HG02571 (cell line): ENCODE measurements at regions not wholly inside any gene's neighbourhood (a gene's known extent, or its start where the extent isn't known, plus 50 kb on each side); places are given as distances from the start of the nearest gene placed in this dataset.

ENCODE experiments used
- ATAC-seq: cut with Tn5 transposase; IDR thresholded peaks from one replicate; pipeline ENCODE4 v1.9.1; 2021; ENCODE audit warnings: mild to moderate bottlenecking, moderate library complexity; ENCODE audit not compliant: unreplicated experiment

GRCh38 chrX:124820738-124821137 lies 474.4 kb downstream of the SH2D1A start:
- ATAC-seq = no peak

DNA sequence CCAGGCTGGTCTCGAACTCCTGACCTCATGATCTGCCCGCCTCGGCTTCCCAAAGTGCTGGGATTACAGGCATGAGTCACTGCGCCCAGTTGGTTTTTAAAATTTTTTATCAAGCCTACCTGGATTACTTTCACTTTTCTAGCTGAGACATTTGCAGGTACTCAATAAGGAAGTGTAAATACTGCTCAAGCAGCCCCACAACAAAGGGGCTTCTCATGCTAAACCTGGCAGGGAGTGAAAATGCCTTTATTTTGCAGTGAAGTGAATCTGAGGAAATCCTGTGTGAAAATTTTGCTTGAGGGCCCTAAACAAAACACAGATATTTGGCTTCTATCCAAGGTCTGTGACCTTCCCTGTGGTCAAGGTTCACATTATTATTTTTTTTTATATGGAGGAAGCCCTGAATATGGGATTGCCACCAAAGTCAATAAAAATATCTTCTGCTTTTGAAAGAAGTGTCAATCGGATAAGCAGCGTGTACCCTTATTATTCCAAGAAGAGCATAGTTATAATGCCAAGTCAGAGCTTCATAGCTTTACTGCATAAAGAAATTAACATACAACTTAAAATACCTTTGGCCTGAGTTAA lies 481.0 kb downstream of the SH2D1A start:
- ATAC-seq = no peak

GRCh38 chrX:124829930-124830329 lies 483.6 kb downstream of the SH2D1A start:
- no peak for ATAC-seq

DNA sequence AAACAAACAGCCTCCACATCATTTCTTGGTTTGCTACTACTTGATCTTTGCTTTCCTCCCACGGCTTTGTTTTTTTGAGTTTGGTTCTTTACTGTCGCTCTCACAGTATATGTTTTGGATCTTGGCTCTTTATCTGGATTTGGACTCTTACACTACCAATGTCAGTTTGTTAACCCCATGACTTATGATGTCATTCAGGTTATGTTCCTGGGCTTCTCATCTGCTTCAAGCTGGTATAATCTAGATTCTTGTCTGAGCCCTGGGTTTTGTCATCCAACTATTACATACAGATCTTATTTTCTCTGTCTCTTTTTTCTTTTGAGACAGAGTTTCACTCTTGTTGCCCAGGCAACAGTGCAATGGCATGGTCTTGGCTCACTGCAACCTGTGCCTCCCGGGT lies 482.9 kb upstream of the TEX13C start:
- ATAC-seq = no peak

DNA sequence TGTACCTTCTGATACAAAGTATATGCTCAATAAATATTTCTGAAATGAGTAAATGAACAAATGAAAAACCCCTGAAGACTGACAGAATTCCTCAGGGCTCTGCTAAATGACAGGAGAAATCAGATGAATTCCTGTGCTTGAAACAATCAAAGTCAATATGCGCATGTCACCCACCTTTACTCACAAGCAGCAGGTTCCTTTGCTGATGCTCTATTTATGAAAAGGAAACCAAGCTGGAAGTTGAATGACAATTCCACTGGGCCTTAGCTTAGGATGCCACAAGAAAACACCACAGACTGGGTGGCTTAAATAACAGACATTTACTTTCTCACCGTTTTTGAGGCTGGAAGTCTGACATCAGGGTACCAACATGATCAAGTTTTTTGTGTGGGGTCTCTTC lies 477.5 kb upstream of the TEX13C start:
- ATAC-seq = no peak

DNA sequence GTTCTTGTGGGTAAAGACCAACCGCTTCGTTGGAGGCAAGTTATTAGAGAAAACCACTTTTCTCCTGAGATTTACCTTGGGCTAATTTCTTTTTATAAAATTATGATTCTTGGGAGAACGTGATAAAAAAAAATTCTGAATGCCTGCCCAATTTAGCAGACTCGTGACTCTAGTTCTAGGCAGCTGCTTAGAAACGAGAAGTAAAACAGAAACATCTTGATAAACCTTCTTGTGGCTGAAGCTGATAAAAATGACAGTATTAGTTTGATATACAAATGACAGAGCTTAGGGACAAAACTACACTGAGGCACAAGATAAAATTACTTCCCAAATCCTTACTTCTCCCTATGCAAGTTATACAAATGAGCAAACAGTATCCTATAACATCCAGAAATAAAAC lies 458.9 kb upstream of the TEX13C start:
- no peak for ATAC-seq

- no peak for ATAC-seq
These were observed 457.4 kb upstream of the TEX13C start for GRCh38 chrX:124862301-124862700.

- ATAC-seq = no peak
These were observed 456.4 kb upstream of the TEX13C start for GRCh38 chrX:124863303-124863702.

- no peak for ATAC-seq
These were observed 432.1 kb upstream of the TEX13C start for GRCh38 chrX:124887572-124887971.

DNA sequence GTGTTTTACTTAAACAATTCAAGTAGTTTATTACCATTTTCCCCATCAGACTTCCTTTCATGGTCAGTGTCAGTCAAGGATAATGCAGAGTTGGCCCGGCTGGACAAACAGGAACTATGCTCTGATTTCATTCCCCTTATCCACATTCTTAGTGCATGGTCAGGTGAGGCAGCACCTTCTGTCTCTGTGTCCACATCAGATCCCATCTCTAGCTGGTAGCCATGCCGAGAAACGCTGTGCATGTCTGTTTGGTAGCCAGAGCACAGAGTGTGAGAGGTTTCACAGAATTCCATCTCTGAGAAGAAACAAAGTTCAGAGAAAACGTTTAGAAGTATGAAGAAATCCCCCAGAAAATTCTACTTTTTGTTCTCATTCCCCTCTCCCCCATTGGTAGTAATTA lies 423.7 kb upstream of the TEX13C start:
- ATAC-seq = no peak

- ATAC-seq = no peak
These were observed 416.7 kb upstream of the TEX13C start for GRCh38 chrX:124902953-124903352.

DNA sequence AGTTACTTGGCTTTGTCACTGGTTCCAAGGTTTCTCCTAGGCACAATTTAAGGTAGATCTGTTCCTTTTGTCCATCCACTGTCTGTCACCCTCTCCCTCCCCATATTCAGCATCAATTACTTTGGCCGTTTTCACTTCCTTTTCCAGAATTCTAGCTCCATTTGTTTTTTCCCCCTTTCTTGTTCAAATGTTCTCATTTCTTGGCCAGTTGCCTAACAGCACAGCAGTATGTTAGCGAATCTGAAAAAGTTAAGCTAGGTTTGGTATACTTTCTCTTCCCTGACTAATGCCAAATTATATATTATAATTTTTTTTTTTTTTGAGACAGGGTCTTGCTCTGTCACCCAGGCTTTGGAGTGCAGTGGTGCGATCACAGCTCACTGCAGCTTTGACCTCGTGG lies 409.1 kb upstream of the TEX13C start:
- no peak for ATAC-seq

GRCh38 chrX:124917011-124917410 lies 402.7 kb upstream of the TEX13C start:
- no peak for ATAC-seq

DNA sequence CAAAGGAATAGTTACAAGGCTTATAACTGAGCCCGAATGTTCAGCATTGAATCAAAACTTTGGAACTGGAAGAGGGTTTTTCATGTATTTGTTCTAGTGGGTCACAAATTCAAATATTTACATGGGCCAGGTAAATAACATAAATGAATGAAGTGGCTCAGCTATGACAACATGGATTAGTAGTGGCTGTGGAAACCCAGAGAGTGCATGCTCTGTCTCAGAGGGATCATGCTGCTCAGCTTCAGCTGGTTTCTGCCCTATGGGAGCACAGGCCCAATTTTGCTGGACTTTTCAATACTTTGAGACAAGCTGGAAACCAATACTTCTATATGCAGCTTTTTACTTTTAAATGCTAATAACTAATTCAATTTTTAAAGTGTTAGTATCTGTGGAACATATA lies 394.0 kb upstream of the TEX13C start:
- no peak for ATAC-seq

DNA sequence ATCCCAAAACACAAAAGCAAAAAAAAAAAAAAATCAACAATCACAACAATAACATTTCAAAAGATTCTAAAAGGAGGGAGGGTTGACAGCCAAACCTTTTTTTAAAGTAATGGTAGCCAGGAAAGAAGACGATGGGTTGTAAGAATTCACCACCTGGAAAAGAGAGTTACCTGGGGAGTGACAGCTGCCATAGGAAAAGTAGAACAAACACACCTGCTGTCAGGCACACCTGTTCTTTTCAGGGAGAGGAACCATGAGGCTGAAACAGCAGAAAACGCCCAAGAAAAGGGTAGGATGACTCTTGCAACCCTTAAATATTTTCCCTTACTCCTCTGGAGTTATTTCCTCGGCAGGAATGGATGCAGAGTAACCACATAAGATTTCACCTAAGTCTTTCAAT lies 388.4 kb upstream of the TEX13C start:
- no peak for ATAC-seq

- ATAC-seq = no peak
These were observed 387.7 kb upstream of the TEX13C start for GRCh38 chrX:124931958-124932357.

- no peak for ATAC-seq
These were observed 381.0 kb upstream of the TEX13C start for GRCh38 chrX:124938715-124939114.

- no peak for ATAC-seq
These were observed 379.1 kb upstream of the TEX13C start for GRCh38 chrX:124940531-124940930.

GRCh38 chrX:124954402-124954801 lies 365.3 kb upstream of the TEX13C start:
- ATAC-seq = no peak

DNA sequence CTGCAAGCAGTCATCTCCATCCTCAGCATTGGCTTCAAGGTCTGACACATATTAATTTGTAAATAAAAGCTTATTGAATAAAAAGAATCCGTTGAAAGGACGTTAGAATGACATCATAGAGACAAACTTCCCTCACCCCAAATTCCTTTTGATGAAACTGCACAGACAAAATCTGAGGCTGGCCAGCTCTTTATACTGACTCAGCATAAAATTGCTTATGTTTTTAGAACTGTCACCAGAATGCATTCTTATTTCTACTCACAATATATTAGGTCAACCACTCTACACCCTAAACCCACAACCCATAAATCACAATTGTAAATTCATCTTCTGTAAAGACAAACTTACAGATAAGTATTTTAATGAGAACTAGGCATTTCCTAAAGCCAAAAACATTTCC lies 359.2 kb upstream of the TEX13C start:
- no peak for ATAC-seq

- ATAC-seq = no peak
These were observed 356.0 kb upstream of the TEX13C start, which contains the start of gene TENM1 for GRCh38 chrX:124963717-124964116. Gene TENM1, minus strand, starts transcription at chrX:124963817.

DNA sequence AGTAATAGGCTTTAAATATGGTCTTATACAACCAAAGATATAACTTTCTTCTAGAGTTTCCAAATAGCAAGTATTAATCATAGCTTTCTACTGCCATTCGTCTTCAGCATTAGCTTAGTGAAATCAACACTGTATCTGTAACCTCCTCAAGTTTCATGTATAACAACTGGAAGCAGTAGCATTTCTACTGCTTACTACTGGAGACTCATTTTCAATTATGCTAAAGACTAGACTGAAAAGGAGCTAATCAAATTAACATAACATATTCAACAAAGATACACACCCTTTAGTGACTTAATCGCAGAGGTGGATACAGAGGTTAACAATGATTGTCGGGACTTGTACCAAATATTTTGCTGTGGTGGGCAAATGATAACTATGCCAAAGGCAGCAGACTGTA lies 344.2 kb upstream of the TEX13C start:
- ATAC-seq = no peak

- ATAC-seq = no peak
These were observed 338.3 kb upstream of the TEX13C start for GRCh38 chrX:124981420-124981819.
